ENCODE measurements at regions not wholly inside any gene's neighbourhood (a gene's known extent, or its start where the extent isn't known, plus 50 kb on each side); places are given as distances from the start of the nearest gene placed in this dataset.

DNA sequence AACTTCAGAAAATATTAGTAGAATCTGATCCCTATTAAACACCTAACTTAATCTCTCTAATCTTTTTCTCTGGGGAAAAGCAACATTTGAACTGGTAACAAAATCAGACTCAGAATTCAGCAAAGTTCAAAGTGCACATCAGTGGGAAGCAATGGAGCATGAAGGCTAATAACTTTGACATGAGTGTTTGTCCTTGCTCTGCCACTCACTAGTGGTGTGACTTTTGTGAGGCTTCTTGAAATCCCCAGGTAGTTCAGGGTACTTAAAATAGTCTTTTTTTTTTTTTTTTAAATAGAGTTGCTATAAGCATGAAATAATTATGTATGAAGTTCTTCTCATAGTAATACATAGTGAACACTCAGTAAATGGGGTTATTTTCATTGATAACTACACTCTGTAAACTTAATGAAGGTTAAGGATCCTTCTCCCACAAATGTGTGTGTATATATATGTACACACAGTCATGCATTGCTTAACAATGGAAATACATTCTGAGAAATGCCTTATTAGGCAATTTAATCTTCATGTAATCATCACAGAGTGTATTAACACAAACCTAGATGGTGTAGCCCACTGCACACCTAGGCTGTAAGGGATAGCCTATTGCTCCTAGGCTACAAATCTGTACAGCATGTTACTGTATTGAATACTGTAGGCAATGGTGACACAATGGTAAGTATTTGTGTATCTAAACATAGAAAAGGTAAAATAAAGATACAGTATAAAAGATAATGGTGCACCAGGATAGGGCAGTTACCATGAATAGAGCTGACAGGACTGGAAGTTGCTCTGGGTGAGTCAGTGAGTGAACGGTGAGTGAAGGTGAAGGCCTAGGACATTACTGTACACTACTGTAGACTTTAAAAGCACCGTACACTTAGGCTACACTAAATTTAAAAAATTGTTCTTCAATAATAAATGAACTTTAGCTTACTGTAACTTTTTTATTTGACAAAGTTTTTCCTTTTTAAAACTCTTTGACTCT, 73.3 kb upstream of the HMHB1 start:
- DNase-seq (no peak), ATAC-seq (no peak)
- Histone ChIP-seq H3K27me3 (no peaks in the 10 kb centered on the region), H3K36me3 (no peaks in the 10 kb centered on the region), H3K4me3 (no peak overlapping the region), H3K27ac (no peak overlapping the region), H3K9me3 (no peaks in the 10 kb centered on the region), H3K4me1 (no peaks in the 10 kb centered on the region)
- TF ChIP-seq, protein P1, sequence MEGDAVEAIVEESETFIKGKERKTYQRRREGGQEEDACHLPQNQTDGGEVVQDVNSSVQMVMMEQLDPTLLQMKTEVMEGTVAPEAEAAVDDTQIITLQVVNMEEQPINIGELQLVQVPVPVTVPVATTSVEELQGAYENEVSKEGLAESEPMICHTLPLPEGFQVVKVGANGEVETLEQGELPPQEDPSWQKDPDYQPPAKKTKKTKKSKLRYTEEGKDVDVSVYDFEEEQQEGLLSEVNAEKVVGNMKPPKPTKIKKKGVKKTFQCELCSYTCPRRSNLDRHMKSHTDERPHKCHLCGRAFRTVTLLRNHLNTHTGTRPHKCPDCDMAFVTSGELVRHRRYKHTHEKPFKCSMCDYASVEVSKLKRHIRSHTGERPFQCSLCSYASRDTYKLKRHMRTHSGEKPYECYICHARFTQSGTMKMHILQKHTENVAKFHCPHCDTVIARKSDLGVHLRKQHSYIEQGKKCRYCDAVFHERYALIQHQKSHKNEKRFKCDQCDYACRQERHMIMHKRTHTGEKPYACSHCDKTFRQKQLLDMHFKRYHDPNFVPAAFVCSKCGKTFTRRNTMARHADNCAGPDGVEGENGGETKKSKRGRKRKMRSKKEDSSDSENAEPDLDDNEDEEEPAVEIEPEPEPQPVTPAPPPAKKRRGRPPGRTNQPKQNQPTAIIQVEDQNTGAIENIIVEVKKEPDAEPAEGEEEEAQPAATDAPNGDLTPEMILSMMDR (IDR thresholded peaks at IDR 0.05): no peak
- intact Hi-C loops (cut with DNase I): no loop called here

DNA sequence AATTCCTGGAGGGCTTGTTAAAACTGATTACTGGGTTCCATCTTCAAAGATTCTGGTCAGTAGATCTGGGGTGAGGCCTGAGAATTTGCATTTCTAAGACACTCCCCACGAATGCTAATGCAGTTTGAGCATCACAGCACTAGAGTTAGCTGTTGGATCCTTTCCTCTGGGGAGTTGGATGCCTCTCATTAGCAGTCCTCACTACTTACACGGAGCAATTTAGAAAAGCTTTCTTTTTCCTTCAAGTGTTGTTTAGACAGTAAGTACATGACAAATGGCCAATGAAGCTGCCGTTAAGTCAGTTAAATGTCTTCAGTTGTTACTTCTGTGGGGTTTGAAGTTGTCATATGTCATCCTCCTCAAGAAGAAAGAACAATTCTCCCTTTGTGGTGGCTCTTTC, 74.9 kb upstream of the HMHB1 start:
- H3K36me3 ChIP-seq: no peaks in the 10 kb centered on the region
- DNase-seq (no peak), ATAC-seq (no peak)
- no peaks in the 10 kb centered on the region for H3K9me3 ChIP-seq
- intact Hi-C loops (cut with DNase I): no loop called here
- no peaks in the 10 kb centered on the region for H3K27me3 ChIP-seq
- no peaks in the 10 kb centered on the region for H3K4me1 ChIP-seq
- no peak overlapping the region for H3K4me3 ChIP-seq
- H3K27ac ChIP-seq: no peak overlapping the region
- TF ChIP-seq, protein P1 (IDR thresholded peaks at IDR 0.05): no peak

- no peaks in the 10 kb centered on the region for H3K27me3 ChIP-seq
- H3K4me3 ChIP-seq: no peak overlapping the region
- no peak for DNase-seq
- intact Hi-C loops (cut with DNase I): no loop called here
- TF ChIP-seq, protein P1 (IDR thresholded peaks at IDR 0.05): no peak
- no peak for ATAC-seq
- H3K27ac ChIP-seq: no peak overlapping the region
- no peaks in the 10 kb centered on the region for H3K9me3 ChIP-seq
- no peaks in the 10 kb centered on the region for H3K4me1 ChIP-seq
- H3K36me3 ChIP-seq: no peaks in the 10 kb centered on the region
Observed at GRCh38 chr5:143734456-143734780, 77.5 kb upstream of the HMHB1 start.

DNA sequence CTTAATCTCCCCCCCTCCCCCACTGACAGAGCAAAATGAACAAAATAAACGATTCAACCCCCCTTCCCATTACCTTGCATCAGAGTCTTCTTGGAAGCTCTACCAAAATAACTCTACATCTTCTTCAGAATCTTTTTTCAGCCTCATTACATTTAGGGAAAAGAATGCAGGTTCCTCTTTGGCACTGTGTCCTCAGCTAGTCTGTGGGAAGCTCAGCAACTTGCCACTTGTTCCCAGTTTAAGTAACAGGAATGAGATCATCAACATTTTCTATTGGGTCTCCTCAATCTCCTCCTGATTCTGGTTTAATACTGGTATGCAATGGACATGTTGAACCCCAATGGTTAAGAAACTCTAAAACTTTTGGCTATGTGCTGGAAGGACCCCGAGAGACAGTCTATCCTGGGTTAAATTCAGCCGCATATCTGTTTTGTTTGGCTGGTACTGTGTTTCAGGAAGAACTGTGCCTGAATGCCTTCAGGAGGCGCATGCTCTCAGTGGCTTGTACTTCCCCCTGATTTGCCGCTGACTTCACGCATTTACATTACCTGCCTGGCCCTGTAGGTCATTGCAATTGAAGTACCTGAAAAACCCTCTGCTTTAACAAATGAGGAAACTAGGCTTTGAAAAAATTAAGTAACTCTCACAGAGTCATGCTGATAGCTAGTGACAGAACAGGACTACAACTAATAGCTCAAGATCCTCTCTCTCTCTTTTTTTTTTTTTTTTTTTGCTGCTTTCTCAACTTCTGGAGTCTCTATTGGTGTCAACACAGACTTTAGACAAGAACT, 78.1 kb upstream of the HMHB1 start:
- DNase-seq: no peak
- TF ChIP-seq, protein P1 (IDR thresholded peaks at IDR 0.05): no peak
- Histone ChIP-seq H3K9me3 (no peaks in the 10 kb centered on the region), H3K27ac (no peak overlapping the region), H3K36me3 (no peaks in the 10 kb centered on the region), H3K4me1 (no peaks in the 10 kb centered on the region), H3K27me3 (no peaks in the 10 kb centered on the region), H3K4me3 (no peak overlapping the region)
- intact Hi-C loops (cut with DNase I): no loop called here
- ATAC-seq: peak; percentile 68

- DNase-seq: no peak
- intact Hi-C loops (cut with DNase I): no loop called here
- Histone ChIP-seq H3K36me3 (no peaks in the 10 kb centered on the region), H3K9me3 (no peaks in the 10 kb centered on the region), H3K27me3 (no peaks in the 10 kb centered on the region), H3K4me1 (no peaks in the 10 kb centered on the region), H3K27ac (no peak overlapping the region), H3K4me3 (no peak overlapping the region)
- ATAC-seq: no peak
- TF ChIP-seq, protein P1 (IDR thresholded peaks at IDR 0.05): no peak
Observed at GRCh38 chr5:143732402-143732801, 79.6 kb upstream of the HMHB1 start.

All from upper lobe of right lung (tissue), 1 donor.